ENCODE measurements at regions not wholly inside any gene's neighbourhood (a gene's known extent, or its start where the extent isn't known, plus 50 kb on each side); places are given as distances from the start of the nearest gene placed in this dataset.

DNA sequence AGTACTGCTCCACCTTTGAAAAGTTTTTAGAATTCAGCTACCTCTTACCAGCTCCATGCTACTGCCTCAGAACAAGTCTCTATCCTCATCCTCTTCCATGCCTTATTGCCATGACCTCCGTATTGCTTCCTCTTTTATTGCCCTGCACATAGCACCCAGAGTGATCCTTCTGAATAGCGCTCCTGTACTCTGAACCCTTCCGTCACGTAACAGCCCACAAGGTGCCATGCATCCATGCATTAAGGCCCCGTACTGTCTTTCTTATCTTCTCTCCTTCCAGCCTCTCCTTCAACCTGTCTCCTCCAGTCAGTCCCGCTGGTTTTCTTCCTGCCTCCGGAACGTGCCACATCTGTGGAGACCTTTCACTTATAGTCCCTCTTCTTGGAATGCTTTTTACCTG is 273.3 kb upstream of the SEMA6A start:
- TF ChIP-seq POLR2A (IDR thresholded peaks at IDR 0.05): no peak
- no peak for TF ChIP-seq CTCF (IDR thresholded peaks at IDR 0.05)

Data from thyroid gland (tissue), 4 donors.